Keratinocyte (primary cell): ENCODE measurements at regions not wholly inside any gene's neighbourhood (a gene's known extent, or its start where the extent isn't known, plus 50 kb on each side); places are given as distances from the start of the nearest gene placed in this dataset.

Experiments used
- DNase-seq: peaks from one replicate; pipeline ENCODE4 v3.0.0-alpha.2; 2011; ENCODE audit warnings: low read depth, missing footprints, low spot score
- FAIRE-seq: peaks from 2 replicates; lab custom pipeline; 2011; peaks lifted over from hg19 to GRCh38; lab: Jason Lieb, UNC
- H2AFZ ChIP-seq: 2 replicates; pipeline ENCODE4 v1.6.0; 2012; ENCODE audit warnings: low read length, control low read depth, inconsistent platforms; ENCODE audit not compliant: control insufficient read depth
- H3K27ac ChIP-seq: 2 replicates; pipeline ENCODE4 v1.5.1; 2011; ENCODE audit warnings: low read length; ENCODE audit not compliant: control insufficient read depth, insufficient read depth
- H3K27me3 ChIP-seq: 3 replicates; pipeline ENCODE4 v1.6.0; 2011; ENCODE audit warnings: low read length; ENCODE audit not compliant: control insufficient read depth, insufficient read depth; ENCODE audit errors: extremely low read depth
- H3K36me3 ChIP-seq, 2 experiments: 2 replicates in 1 of 2; 3 replicates in 1 of 2; pipeline ENCODE4 v1.5.1; 2011; ENCODE audit warnings: low read length in 2 of 2, mild to moderate bottlenecking in 1 of 2; ENCODE audit not compliant: control insufficient read depth in 2 of 2, insufficient read depth in 2 of 2; ENCODE audit errors: extremely low read depth in 1 of 2
- H3K4me1 ChIP-seq: 3 replicates; pipeline ENCODE4 v1.5.1; 2011; ENCODE audit warnings: low read length; ENCODE audit not compliant: control insufficient read depth, insufficient read depth; ENCODE audit errors: extremely low read depth
- H3K4me2 ChIP-seq: 3 replicates; pipeline ENCODE4 v1.6.0; 2011; ENCODE audit warnings: low read depth, low read length; ENCODE audit not compliant: control insufficient read depth, insufficient read depth; ENCODE audit errors: extremely low read depth
- H3K4me3 ChIP-seq, 3 experiments: fragments of 200-600 bp in 1 of 3; sonication (generic) in 1 of 3; 2 replicates in 2 of 3; 3 replicates in 1 of 3; pipeline ENCODE4 v1.5.1; 2011 to 2016; ENCODE audit warnings: low read length in 3 of 3, mild to moderate bottlenecking in 3 of 3, control low read depth in 2 of 3, inconsistent platforms in 1 of 3, low read depth in 1 of 3, mixed read lengths in 1 of 3, mixed run types in 1 of 3, moderate library complexity in 1 of 3; ENCODE audit not compliant: control insufficient read depth in 2 of 3, insufficient read depth in 2 of 3; ENCODE audit errors: extremely low read depth in 1 of 3
- H3K79me2 ChIP-seq: 2 replicates; pipeline ENCODE4 v1.6.0; 2012; ENCODE audit warnings: low read length; ENCODE audit not compliant: control insufficient read depth, insufficient read depth
- H3K9ac ChIP-seq: 3 replicates; pipeline ENCODE4 v1.6.0; 2011; ENCODE audit warnings: low read length; ENCODE audit not compliant: control insufficient read depth, insufficient read depth; ENCODE audit errors: extremely low read depth
- H3K9me1 ChIP-seq: 3 replicates; pipeline ENCODE4 v1.6.0; 2011; ENCODE audit warnings: low read length; ENCODE audit not compliant: control insufficient read depth, insufficient read depth; ENCODE audit errors: extremely low read depth
- H3K9me3 ChIP-seq: 2 replicates; pipeline ENCODE4 v1.5.1; 2012; ENCODE audit warnings: low read depth, low read length; ENCODE audit not compliant: control insufficient read depth
- H4K20me1 ChIP-seq: 3 replicates; pipeline ENCODE4 v1.6.0; 2011; ENCODE audit warnings: low read length; ENCODE audit not compliant: control insufficient read depth, insufficient read depth; ENCODE audit errors: extremely low read depth
- EZH2 ChIP-seq: IDR thresholded peaks from one replicate; pipeline ENCODE4 v1.6.1; 2012; ENCODE audit warnings: inconsistent platforms, mild to moderate bottlenecking, low read length, moderate library complexity
- dilution Hi-C: fragments of 300-500 bp; cut with MboI; formaldehyde crosslinking; loops from one replicate; pipeline ENCODE4 v1.7.0; 2020; ENCODE audit warnings: low sequenced_read_pairs; ENCODE audit not compliant: extremely low pct_ligation_motif_present
- TF ChIP-seq, protein P1 (sequence below), 3 experiments: IDR thresholded peaks in 1 of 3; conservative IDR thresholded peaks in 1 of 3; optimal IDR thresholded peaks in 1 of 3; 2 replicates in 2 of 3; 3 replicates in 1 of 3; pipeline versions ENCODE3 to v1.5.1; 2011; ENCODE audit warnings: low read length in 3 of 3, mild to moderate bottlenecking in 3 of 3, moderate library complexity in 2 of 3, control low read depth in 1 of 3, inconsistent platforms in 1 of 3; ENCODE audit not compliant: insufficient read depth in 2 of 3; ENCODE audit errors: extremely low read depth in 1 of 3

DNA sequence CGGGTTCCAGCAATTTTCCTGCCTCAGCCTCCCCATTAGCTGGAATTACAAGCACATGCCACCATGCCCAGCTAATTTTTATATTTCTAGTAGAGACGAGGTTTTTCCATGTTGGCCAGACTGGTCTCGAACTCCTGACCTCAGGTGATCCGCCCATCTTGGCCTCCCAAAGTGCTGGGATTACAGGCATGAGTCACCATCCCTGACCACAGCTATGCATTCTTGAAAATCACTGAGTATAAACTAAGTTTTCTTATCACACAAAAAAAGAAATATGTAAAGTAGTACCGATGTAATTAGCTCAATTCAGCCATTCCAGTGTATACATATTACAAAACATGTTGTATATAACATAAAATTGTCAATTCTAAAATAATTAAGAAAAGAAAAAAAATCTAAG lies 232.7 kb downstream of the MBD2 start:
- Histone ChIP-seq H3K4me2 (no peak overlapping the region), H3K4me1 (no peaks in the 10 kb centered on the region), H3K9me3 (no peaks in the 10 kb centered on the region), H3K27me3 (no peaks in the 10 kb centered on the region), H3K9ac (no peak overlapping the region), H3K79me2 (no peaks in the 10 kb centered on the region), H3K36me3 (no peaks in the 10 kb centered on the region), H3K4me3 (no peak overlapping the region), H2AFZ (no peak overlapping the region), H3K27ac (no peak overlapping the region), H4K20me1 (no peaks in the 10 kb centered on the region), H3K9me1 (no peaks in the 10 kb centered on the region)
- TF ChIP-seq, protein P1, sequence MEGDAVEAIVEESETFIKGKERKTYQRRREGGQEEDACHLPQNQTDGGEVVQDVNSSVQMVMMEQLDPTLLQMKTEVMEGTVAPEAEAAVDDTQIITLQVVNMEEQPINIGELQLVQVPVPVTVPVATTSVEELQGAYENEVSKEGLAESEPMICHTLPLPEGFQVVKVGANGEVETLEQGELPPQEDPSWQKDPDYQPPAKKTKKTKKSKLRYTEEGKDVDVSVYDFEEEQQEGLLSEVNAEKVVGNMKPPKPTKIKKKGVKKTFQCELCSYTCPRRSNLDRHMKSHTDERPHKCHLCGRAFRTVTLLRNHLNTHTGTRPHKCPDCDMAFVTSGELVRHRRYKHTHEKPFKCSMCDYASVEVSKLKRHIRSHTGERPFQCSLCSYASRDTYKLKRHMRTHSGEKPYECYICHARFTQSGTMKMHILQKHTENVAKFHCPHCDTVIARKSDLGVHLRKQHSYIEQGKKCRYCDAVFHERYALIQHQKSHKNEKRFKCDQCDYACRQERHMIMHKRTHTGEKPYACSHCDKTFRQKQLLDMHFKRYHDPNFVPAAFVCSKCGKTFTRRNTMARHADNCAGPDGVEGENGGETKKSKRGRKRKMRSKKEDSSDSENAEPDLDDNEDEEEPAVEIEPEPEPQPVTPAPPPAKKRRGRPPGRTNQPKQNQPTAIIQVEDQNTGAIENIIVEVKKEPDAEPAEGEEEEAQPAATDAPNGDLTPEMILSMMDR (optimal IDR thresholded peaks at IDR 0.05 in 1 of 3, IDR thresholded peaks at IDR 0.05 in 1 of 3, conservative IDR thresholded peaks at IDR 0.05 in 1 of 3; ENCODE audit: extremely low read depth in 1 of 3, insufficient read depth in 2 of 3, low read length in 3 of 3): no peak
- TF ChIP-seq EZH2: no peak
- DNase-seq (no peak), FAIRE-seq (no peak)
- dilution Hi-C loops: no loop called here

DNA sequence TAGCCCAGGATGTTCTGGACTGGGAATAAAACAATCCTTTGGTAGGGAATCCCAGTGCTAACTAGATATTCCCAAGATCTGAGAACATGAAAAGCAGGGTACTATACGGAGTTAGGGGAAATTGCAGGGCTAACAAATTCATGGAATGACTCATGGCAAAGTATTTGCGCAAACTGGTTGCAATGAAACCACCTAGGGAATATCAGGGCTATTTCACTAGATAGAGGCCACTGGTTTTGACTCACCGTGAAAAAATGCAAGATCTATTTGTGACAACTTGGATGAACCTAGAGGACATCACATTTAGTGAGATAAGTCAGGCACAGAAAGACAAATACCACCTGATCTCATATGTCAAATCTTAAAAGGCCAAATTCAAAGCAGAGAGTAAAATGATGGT lies 233.3 kb downstream of the MBD2 start:
- Histone ChIP-seq H3K9me3 (no peaks in the 10 kb centered on the region), H3K27ac (no peak overlapping the region), H3K9ac (no peak overlapping the region), H3K4me2 (no peak overlapping the region), H3K36me3 (no peaks in the 10 kb centered on the region), H3K79me2 (no peaks in the 10 kb centered on the region), H2AFZ (no peak overlapping the region), H3K4me1 (no peaks in the 10 kb centered on the region), H3K9me1 (no peaks in the 10 kb centered on the region), H4K20me1 (no peaks in the 10 kb centered on the region), H3K4me3 (no peak overlapping the region), H3K27me3 (no peaks in the 10 kb centered on the region)
- DNase-seq (no peak), FAIRE-seq (no peak)
- no peak for TF ChIP-seq EZH2
- TF ChIP-seq, protein P1 (optimal IDR thresholded peaks at IDR 0.05 in 1 of 3, IDR thresholded peaks at IDR 0.05 in 1 of 3, conservative IDR thresholded peaks at IDR 0.05 in 1 of 3; ENCODE audit: extremely low read depth in 1 of 3, insufficient read depth in 2 of 3, low read length in 3 of 3): no peak
- dilution Hi-C loops: no loop called here
